GM23338 (cell line): ENCODE measurements at regions not wholly inside any gene's neighbourhood (a gene's known extent, or its start where the extent isn't known, plus 50 kb on each side); places are given as distances from the start of the nearest gene placed in this dataset.
A peak's percentile ranks its signal among the peaks of the same experiment; 100 is the strongest.

ENCODE experiments used
- ATAC-seq: fragments of 200-7000 bp; cut with Tn5 transposase; 3 replicates; pipeline ENCODE4 v1.9.1; 2020
- DNase-seq: peaks from one replicate; pipeline ENCODE4 v3.0.0-alpha.2; 2015; ENCODE audit warnings: low spot score
- H2AFZ ChIP-seq: fragments of 200-600 bp; sonication (generic); 2 replicates; pipeline ENCODE4 v1.8.0; 2016; ENCODE audit warnings: antibody characterized with exemption, mild to moderate bottlenecking, moderate library complexity
- H3F3A ChIP-seq: fragments of 200-600 bp; sonication (generic); replicated peaks from 2 replicates; pipeline ENCODE4 v1.8.0; 2017; ENCODE audit warnings: antibody characterized with exemption, mixed run types, low read depth
- H3K27ac ChIP-seq: fragments of 200-600 bp; sonication (generic); 2 replicates; pipeline ENCODE4 v1.6.1; 2016; ENCODE audit warnings: low read depth
- H3K27me3 ChIP-seq: fragments of 200-600 bp; sonication (generic); 2 replicates; pipeline ENCODE4 v1.8.0; 2016; ENCODE audit warnings: mild to moderate bottlenecking, mixed run types, moderate library complexity; ENCODE audit not compliant: insufficient read depth
- H3K36me3 ChIP-seq: fragments of 200-600 bp; sonication (generic); 2 replicates; pipeline ENCODE4 v1.8.0; 2016; ENCODE audit warnings: mild to moderate bottlenecking; ENCODE audit not compliant: insufficient read depth
- H3K4me1 ChIP-seq: fragments of 200-600 bp; sonication (generic); 2 replicates; pipeline ENCODE4 v1.8.0; 2016; ENCODE audit warnings: mild to moderate bottlenecking, moderate library complexity; ENCODE audit not compliant: insufficient read depth
- H3K4me2 ChIP-seq: fragments of 200-600 bp; sonication (generic); 2 replicates; pipeline ENCODE4 v1.7.1; 2017; ENCODE audit warnings: mixed run types
- H3K4me3 ChIP-seq: fragments of 200-600 bp; sonication (generic); 2 replicates; pipeline ENCODE4 v1.6.1; 2016; ENCODE audit warnings: mixed run types
- H3K79me2 ChIP-seq: fragments of 200-600 bp; sonication (generic); replicated peaks from 2 replicates; pipeline ENCODE4 v1.8.0; 2017; ENCODE audit warnings: mild to moderate bottlenecking; ENCODE audit not compliant: insufficient read depth
- H3K9me2 ChIP-seq: fragments of 200-600 bp; sonication (generic); 2 replicates; pipeline ENCODE4 v1.8.0; 2017; ENCODE audit not compliant: insufficient read depth
- H4K20me1 ChIP-seq: fragments of 200-600 bp; sonication (generic); replicated peaks from 2 replicates; pipeline ENCODE4 v1.8.0; 2017; ENCODE audit warnings: mild to moderate bottlenecking; ENCODE audit not compliant: insufficient read depth
- H3K27ac Mint-ChIP-seq: 2 replicates; pipeline ENCODE4 v1.8.0; 2020; ENCODE audit warnings: inconsistent platforms, mild to moderate bottlenecking, moderate library complexity, mixed read lengths
- H3K27me3 Mint-ChIP-seq: 3 replicates; pipeline ENCODE4 v1.8.0; 2022; ENCODE audit warnings: low read depth, mild to moderate bottlenecking, moderate library complexity, mixed read lengths, inconsistent platforms; ENCODE audit not compliant: insufficient read depth, poor library complexity
- H3K36me3 Mint-ChIP-seq: 3 replicates; pipeline ENCODE4 v1.8.0; 2021; ENCODE audit warnings: low read depth, mild to moderate bottlenecking, inconsistent platforms, moderate library complexity, mixed read lengths
- H3K4me1 Mint-ChIP-seq: 3 replicates; pipeline ENCODE4 v1.8.0; 2020; ENCODE audit warnings: mild to moderate bottlenecking, inconsistent platforms, mixed read lengths
- H3K4me3 Mint-ChIP-seq: 3 replicates; pipeline ENCODE4 v1.8.0; 2021; ENCODE audit warnings: moderate library complexity, mild to moderate bottlenecking, inconsistent platforms, mixed read lengths
- H3K9me3 Mint-ChIP-seq: 3 replicates; pipeline ENCODE4 v1.8.0; 2020; ENCODE audit warnings: moderate library complexity, mild to moderate bottlenecking, inconsistent platforms, mixed read lengths
- CREB1 ChIP-seq: fragments of 250-450 bp; sonication (Bioruptor Pico); IDR thresholded peaks from 2 replicates; pipeline ENCODE4 v1.5.0; 2020; ENCODE audit warnings: low read depth, mild to moderate bottlenecking, moderate library complexity
- EZH2 ChIP-seq: fragments of 200-600 bp; sonication (generic); IDR thresholded peaks from one replicate; pipeline ENCODE4 v1.8.0; 2017; ENCODE audit warnings: antibody characterized with exemption, mild to moderate bottlenecking, low read depth; ENCODE audit not compliant: unreplicated experiment
- EZH2phosphoT487 ChIP-seq: fragments of 200-600 bp; sonication (generic); IDR thresholded peaks from one replicate; pipeline ENCODE4 v1.8.1; 2018; ENCODE audit warnings: antibody characterized with exemption; ENCODE audit not compliant: unreplicated experiment
- JUNB ChIP-seq: IDR thresholded peaks from one replicate; pipeline ENCODE4 v1.6.1; 2016; ENCODE audit warnings: antibody characterized with exemption; ENCODE audit not compliant: unreplicated experiment
- NANOG ChIP-seq: IDR thresholded peaks from 2 replicates; pipeline ENCODE4 v1.6.1; 2016; ENCODE audit warnings: antibody characterized with exemption, borderline replicate concordance
- POLR2AphosphoS5 ChIP-seq: IDR thresholded peaks from 2 replicates; pipeline ENCODE4 v1.6.1; 2016; ENCODE audit warnings: antibody characterized with exemption, low read depth
- STAT1 ChIP-seq: IDR thresholded peaks from one replicate; pipeline ENCODE4 v1.6.1; 2016; ENCODE audit warnings: antibody characterized with exemption; ENCODE audit not compliant: unreplicated experiment
- ZNF114 ChIP-seq: fragments of 250-450 bp; sonication (Bioruptor Pico); IDR thresholded peaks from 2 replicates; pipeline ENCODE4 v1.5.0; 2020; ENCODE audit warnings: mild to moderate bottlenecking, moderate library complexity
- ZNF331 ChIP-seq: fragments of 250-450 bp; sonication (Bioruptor Pico); IDR thresholded peaks from 2 replicates; pipeline ENCODE4 v1.5.0; 2020; ENCODE audit warnings: low read depth, mild to moderate bottlenecking, moderate library complexity
- ZNF462 ChIP-seq: fragments of 250-450 bp; sonication (Bioruptor Pico); IDR thresholded peaks from 2 replicates; pipeline ENCODE4 v1.5.0; 2020; ENCODE audit warnings: mild to moderate bottlenecking, moderate library complexity

- DNase-seq (no peak), ATAC-seq (peak; percentile 65)
- Histone ChIP-seq H3K4me1 (no peaks in the 10 kb centered on the region), H3K4me3 (no peak overlapping the region), H4K20me1 (no peaks in the 10 kb centered on the region), H3K27ac (no peak overlapping the region), H3K9me2 (peaks cover 6% of the 10 kb centered on the region), H3K79me2 (no peaks in the 10 kb centered on the region), H2AFZ (no peak overlapping the region), H3K4me2 (no peak overlapping the region), H3K36me3 (no peaks in the 10 kb centered on the region), H3F3A (no peaks in the 10 kb centered on the region), H3K27me3 (no peaks in the 10 kb centered on the region)
- Mint-ChIP-seq H3K27ac (0 out of 2 replicates have a peak overlapping the region, but pooled peaks have one; percentile 14), H3K36me3 (no peaks in the 10 kb centered on the region), H3K4me3 (no peak overlapping the region), H3K9me3 (peaks cover 8% of the 10 kb centered on the region; the same call in 2 of the 3 replicates), H3K27me3 (peaks cover 2% of the 10 kb centered on the region), H3K4me1 (peaks cover 7% of the 10 kb centered on the region; the same call in 2 of the 3 replicates)
- TF ChIP-seq CREB1 (CRISPR knock-in tag): no peak
Measured at GRCh38 chr21:35753308-35753707, 307.0 kb downstream of the SETD4 start.

GRCh38 chr21:35751171-35751570 lies 309.2 kb downstream of the SETD4 start:
- H3K36me3 ChIP-seq: no peaks in the 10 kb centered on the region
- H3K4me3 ChIP-seq: no peak overlapping the region
- H3K9me3 Mint-ChIP-seq: peaks cover 8% of the 10 kb centered on the region; the same call in 2 of the 3 replicates
- H3K79me2 ChIP-seq: no peaks in the 10 kb centered on the region
- no peak overlapping the region for H2AFZ ChIP-seq
- ATAC-seq: no peak
- TF ChIP-seq JUNB (no peak), EZH2 (no peak), EZH2phosphoT487 (no peak)
- no peak overlapping the region for H3K4me2 ChIP-seq
- no peak for DNase-seq
- no peak overlapping the region for H3K27ac Mint-ChIP-seq
- H3K27me3 Mint-ChIP-seq: peaks cover 2% of the 10 kb centered on the region
- no peaks in the 10 kb centered on the region for H3K27me3 ChIP-seq
- peaks cover 7% of the 10 kb centered on the region; the same call in 2 of the 3 replicates for H3K4me1 Mint-ChIP-seq
- no peaks in the 10 kb centered on the region for H3K4me1 ChIP-seq
- no peak overlapping the region for H3K4me3 Mint-ChIP-seq
- H3K36me3 Mint-ChIP-seq: no peaks in the 10 kb centered on the region
- peaks cover 13% of the 10 kb centered on the region for H3K9me2 ChIP-seq
- no peaks in the 10 kb centered on the region for H4K20me1 ChIP-seq
- no peaks in the 10 kb centered on the region for H3F3A ChIP-seq
- no peak overlapping the region for H3K27ac ChIP-seq

GRCh38 chr21:35749904-35750303 lies 310.4 kb downstream of the SETD4 start:
- H3K27ac Mint-ChIP-seq: no peak overlapping the region
- H3K27me3 ChIP-seq: no peaks in the 10 kb centered on the region
- no peak for TF ChIP-seq STAT1
- TF ChIP-seq EZH2phosphoT487: no peak
- TF ChIP-seq POLR2AphosphoS5: no peak
- no peak for TF ChIP-seq EZH2
- no peak for TF ChIP-seq NANOG
- no peak for TF ChIP-seq ZNF331 (CRISPR knock-in tag)
- no peak for TF ChIP-seq CREB1 (CRISPR knock-in tag)
- no peak for TF ChIP-seq ZNF114
- no peak for TF ChIP-seq ZNF462

More at GRCh38 chr21:35749904-35750303, 310.4 kb downstream of the SETD4 start:
- no peaks in the 10 kb centered on the region for H3K36me3 Mint-ChIP-seq
- peaks cover 18% of the 10 kb centered on the region for H3K9me2 ChIP-seq
- no peaks in the 10 kb centered on the region for H3K79me2 ChIP-seq
- H3K4me2 ChIP-seq: no peak overlapping the region
- ATAC-seq: no peak
- H3K36me3 ChIP-seq: no peaks in the 10 kb centered on the region
- no peak overlapping the region for H3K27ac ChIP-seq
- no peaks in the 10 kb centered on the region for H3F3A ChIP-seq
- H2AFZ ChIP-seq: no peak overlapping the region
- H3K4me3 ChIP-seq: no peak overlapping the region
- H3K4me1 ChIP-seq: no peaks in the 10 kb centered on the region
- H4K20me1 ChIP-seq: no peaks in the 10 kb centered on the region
- H3K4me1 Mint-ChIP-seq: peaks cover 7% of the 10 kb centered on the region; the same call in 2 of the 3 replicates
- H3K4me3 Mint-ChIP-seq: no peak overlapping the region
- peaks cover 2% of the 10 kb centered on the region for H3K27me3 Mint-ChIP-seq
- no peak for DNase-seq
- peaks cover 8% of the 10 kb centered on the region; the same call in 2 of the 3 replicates for H3K9me3 Mint-ChIP-seq
